A549 (cell line): ENCODE measurements at regions not wholly inside any gene's neighbourhood (a gene's known extent, or its start where the extent isn't known, plus 50 kb on each side); places are given as distances from the start of the nearest gene placed in this dataset.

Experiments used
- BHLHE40 ChIP-seq: IDR thresholded peaks from 2 replicates; pipeline ENCODE4 v1.6.1; 2012; ENCODE audit warnings: low read depth, low read length, inconsistent platforms
- CHD2 ChIP-seq: fragments of 150-350 bp; IDR thresholded peaks from 2 replicates; pipeline ENCODE4 v1.6.1; 2014; ENCODE audit warnings: low read length; ENCODE audit not compliant: partially characterized antibody
- CTCF ChIP-seq: fragments of >200 bp; sonication (Bioruptor Twin); formaldehyde crosslinking; IDR thresholded peaks from 3 replicates; pipeline ENCODE4 v1.5.1; 2016
- EP300 ChIP-seq, 2 experiments: fragments of >200 bp; sonication (Bioruptor Twin); formaldehyde crosslinking; IDR thresholded peaks; 2 replicates in 1 of 2; 3 replicates in 1 of 2; pipeline ENCODE4 v1.6.1; 2016 to 2017
- JUNB ChIP-seq: fragments of >200 bp; sonication (Bioruptor Twin); formaldehyde crosslinking; IDR thresholded peaks from 2 replicates; pipeline ENCODE4 v1.6.1; 2016
- MAFK ChIP-seq: fragments of 450-650 bp; IDR thresholded peaks from 2 replicates; pipeline ENCODE4 v1.6.1; 2014; ENCODE audit not compliant: partially characterized antibody
- MYC ChIP-seq: IDR thresholded peaks from 2 replicates; pipeline ENCODE4 v1.6.1; 2012; ENCODE audit warnings: mild to moderate bottlenecking, inconsistent platforms, low read length, improper control_type of control experiment, borderline replicate concordance
- NPAS2 ChIP-seq: fragments of 250-450 bp; sonication (Bioruptor Pico); IDR thresholded peaks from 2 replicates; pipeline ENCODE4 v1.8.0; 2022; ENCODE audit warnings: mild to moderate bottlenecking, moderate library complexity, borderline replicate concordance
- POLR2A ChIP-seq: IDR thresholded peaks from 2 replicates; pipeline ENCODE4 v1.6.1; 2012; ENCODE audit warnings: mild to moderate bottlenecking, low read length
- RARB ChIP-seq: fragments of 250-450 bp; sonication (Bioruptor Pico); IDR thresholded peaks from 2 replicates; pipeline ENCODE4 v1.8.0; 2021; ENCODE audit warnings: mild to moderate bottlenecking, moderate library complexity

GRCh38 chr6:143596866-143597265, 80.9 kb upstream of the PHACTR2 start:
- TF ChIP-seq MYC (no peak), CTCF (no peak), EP300 (IDR thresholded peaks at IDR 0.05) (no peak), NPAS2 (no peak), CHD2 (no peak), JUNB (no peak), RARB (CRISPR knock-in tag) (no peak), POLR2A (no peak), BHLHE40 (no peak), MAFK (no peak)
